Panc1 (cell line): ENCODE measurements at regions not wholly inside any gene's neighbourhood (a gene's known extent, or its start where the extent isn't known, plus 50 kb on each side); places are given as distances from the start of the nearest gene placed in this dataset.

ENCODE experiments used
- CTCF ChIP-seq: fragments of 450-650 bp; IDR thresholded peaks from 2 replicates; pipeline ENCODE4 v1.5.1; 2017; ENCODE audit warnings: mild to moderate bottlenecking
- POLR2AphosphoS5 ChIP-seq: IDR thresholded peaks from 2 replicates; pipeline ENCODE4 v1.6.1; 2012; ENCODE audit warnings: mild to moderate bottlenecking, low read depth, low read length, moderate library complexity
- REST ChIP-seq, 2 experiments: IDR thresholded peaks; 2 replicates each; pipeline ENCODE4 v1.6.1; 2011 to 2012; ENCODE audit warnings: low read depth in 2 of 2, control low read depth in 1 of 2, low read length in 1 of 2, mild to moderate bottlenecking in 1 of 2, moderate library complexity in 1 of 2; ENCODE audit not compliant: insufficient read depth in 1 of 2
- SIN3A ChIP-seq: IDR thresholded peaks from 2 replicates; pipeline ENCODE4 v1.6.1; 2012; ENCODE audit warnings: low read depth, mild to moderate bottlenecking, low read length, moderate library complexity, borderline replicate concordance; ENCODE audit not compliant: insufficient read depth

GRCh38 chr5:39816866-39817265, 392.1 kb upstream of the DAB2 start:
- TF ChIP-seq CTCF (no peak), REST (IDR thresholded peaks at IDR 0.05; ENCODE audit: insufficient read depth in 1 of 2, low read depth in 2 of 2, low read length in 1 of 2) (no peak), POLR2AphosphoS5 (no peak), SIN3A (no peak)
